ENCODE measurements at regions not wholly inside any gene's neighbourhood (a gene's known extent, or its start where the extent isn't known, plus 50 kb on each side); places are given as distances from the start of the nearest gene placed in this dataset.

DNA sequence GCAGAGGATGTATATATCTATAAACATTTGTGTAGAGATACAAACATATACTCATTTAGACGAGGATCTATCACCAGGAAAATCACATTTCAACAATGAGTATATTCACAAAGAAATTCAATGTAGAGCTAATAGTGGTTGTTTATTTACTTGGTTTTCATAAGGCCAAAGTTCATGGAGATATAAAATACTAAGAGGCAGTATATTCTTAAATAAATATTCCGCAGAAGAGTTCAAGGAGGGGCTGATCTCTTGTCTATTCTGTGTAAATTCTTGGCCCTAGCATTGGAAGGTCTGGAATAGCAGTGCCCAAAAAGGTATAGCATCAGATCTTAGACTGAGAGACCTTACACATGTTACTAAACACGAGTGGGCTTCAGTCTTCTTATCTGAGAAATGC is 122.1 kb downstream of the EDEM1 start:
- DNase-seq, result no peak
- H3K9me3 ChIP-seq, result no peaks in the 10 kb centered on the region
- no peak overlapping the region for H3K4me3 ChIP-seq
- H3K27me3 ChIP-seq (replicated peaks in 1 of 7), result no peaks in the 10 kb centered on the region
- H3K4me1 ChIP-seq, result no peaks in the 10 kb centered on the region
- H3K36me3 ChIP-seq, result no peaks in the 10 kb centered on the region
- TF ChIP-seq, protein P1, sequence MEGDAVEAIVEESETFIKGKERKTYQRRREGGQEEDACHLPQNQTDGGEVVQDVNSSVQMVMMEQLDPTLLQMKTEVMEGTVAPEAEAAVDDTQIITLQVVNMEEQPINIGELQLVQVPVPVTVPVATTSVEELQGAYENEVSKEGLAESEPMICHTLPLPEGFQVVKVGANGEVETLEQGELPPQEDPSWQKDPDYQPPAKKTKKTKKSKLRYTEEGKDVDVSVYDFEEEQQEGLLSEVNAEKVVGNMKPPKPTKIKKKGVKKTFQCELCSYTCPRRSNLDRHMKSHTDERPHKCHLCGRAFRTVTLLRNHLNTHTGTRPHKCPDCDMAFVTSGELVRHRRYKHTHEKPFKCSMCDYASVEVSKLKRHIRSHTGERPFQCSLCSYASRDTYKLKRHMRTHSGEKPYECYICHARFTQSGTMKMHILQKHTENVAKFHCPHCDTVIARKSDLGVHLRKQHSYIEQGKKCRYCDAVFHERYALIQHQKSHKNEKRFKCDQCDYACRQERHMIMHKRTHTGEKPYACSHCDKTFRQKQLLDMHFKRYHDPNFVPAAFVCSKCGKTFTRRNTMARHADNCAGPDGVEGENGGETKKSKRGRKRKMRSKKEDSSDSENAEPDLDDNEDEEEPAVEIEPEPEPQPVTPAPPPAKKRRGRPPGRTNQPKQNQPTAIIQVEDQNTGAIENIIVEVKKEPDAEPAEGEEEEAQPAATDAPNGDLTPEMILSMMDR (IDR thresholded peaks at IDR 0.05 in 8 of 11, conservative IDR thresholded peaks at IDR 0.05 in 3 of 11), result no peak
- TF ChIP-seq POLR2AphosphoS5 (IDR thresholded peaks at IDR 0.05) (no peak), POLR2A (IDR thresholded peaks at IDR 0.05) (no peak)
- intact Hi-C loops (cut with DNase I; ENCODE audit: low total_unique reads), result no loop called here
- WGBS, 5 donors, result 69 to 80% (median 78%) methylated on average over 3 of the region's 3 CpGs
- no peak overlapping the region for H3K27ac ChIP-seq

GRCh38 chr3:5310509-5310908 is 123.0 kb downstream of the EDEM1 start:
- intact Hi-C loops (cut with DNase I; ENCODE audit: low total_unique reads), result no loop called here
- Histone ChIP-seq H3K4me1 (no peaks in the 10 kb centered on the region), H3K27me3 (replicated peaks in 1 of 7) (no peaks in the 10 kb centered on the region), H3K9me3 (no peaks in the 10 kb centered on the region), H3K27ac (no peak overlapping the region), H3K36me3 (no peaks in the 10 kb centered on the region), H3K4me3 (no peak overlapping the region)
- WGBS, 5 donors, result 92 to 99% (median 96%) methylated on average over 5 of the region's 5 CpGs
- no peak for TF ChIP-seq POLR2AphosphoS5 (IDR thresholded peaks at IDR 0.05)
- TF ChIP-seq POLR2A (IDR thresholded peaks at IDR 0.05), result no peak
- TF ChIP-seq, protein P1 (IDR thresholded peaks at IDR 0.05 in 8 of 11, conservative IDR thresholded peaks at IDR 0.05 in 3 of 11), result no peak
- no peak for DNase-seq

- no peak for DNase-seq
- Histone ChIP-seq H3K9me3 (no peaks in the 10 kb centered on the region), H3K4me3 (no peak overlapping the region), H3K36me3 (no peaks in the 10 kb centered on the region), H3K4me1 (no peaks in the 10 kb centered on the region), H3K27ac (no peak overlapping the region), H3K27me3 (replicated peaks in 1 of 7) (no peaks in the 10 kb centered on the region)
- no peak for TF ChIP-seq POLR2AphosphoS5 (IDR thresholded peaks at IDR 0.05)
- no peak for TF ChIP-seq POLR2A (IDR thresholded peaks at IDR 0.05)
- intact Hi-C loops (cut with DNase I; ENCODE audit: low total_unique reads), result no loop called here
- WGBS, 5 donors, result 80 to 93% (median 87%) methylated on average over 3 of the region's 3 CpGs
Measured at GRCh38 chr3:5312290-5312689, 124.8 kb downstream of the EDEM1 start.

- Histone ChIP-seq H3K27me3 (replicated peaks in 1 of 7) (no peaks in the 10 kb centered on the region), H3K27ac (no peak overlapping the region), H3K4me3 (no peak overlapping the region), H3K4me1 (no peaks in the 10 kb centered on the region), H3K9me3 (no peaks in the 10 kb centered on the region), H3K36me3 (no peaks in the 10 kb centered on the region)
- TF ChIP-seq, protein P1 (IDR thresholded peaks at IDR 0.05 in 8 of 11, conservative IDR thresholded peaks at IDR 0.05 in 3 of 11), result no peak
- TF ChIP-seq POLR2AphosphoS5 (IDR thresholded peaks at IDR 0.05) (no peak), POLR2A (IDR thresholded peaks at IDR 0.05) (no peak)
- WGBS, 5 donors, result 87 to 97% (median 91%) methylated on average over 1 of the region's 1 CpG
- intact Hi-C loops (cut with DNase I; ENCODE audit: low total_unique reads), result no loop called here
- no peak for DNase-seq
Measured at GRCh38 chr3:5314897-5315296, 127.4 kb downstream of the EDEM1 start.

GRCh38 chr3:5317557-5317956 is 130.1 kb downstream of the EDEM1 start:
- Histone ChIP-seq H3K36me3 (no peaks in the 10 kb centered on the region), H3K27ac (no peak overlapping the region), H3K27me3 (replicated peaks in 1 of 7) (no peaks in the 10 kb centered on the region), H3K4me3 (no peak overlapping the region), H3K9me3 (no peaks in the 10 kb centered on the region), H3K4me1 (no peaks in the 10 kb centered on the region)
- intact Hi-C loops (cut with DNase I; ENCODE audit: low total_unique reads), result no loop called here
- DNase-seq, result no peak
- 25 to 45% (median 37%) methylated on average over 5 of the region's 5 CpGs for WGBS, 5 donors
- TF ChIP-seq POLR2AphosphoS5 (IDR thresholded peaks at IDR 0.05) (no peak), POLR2A (IDR thresholded peaks at IDR 0.05) (no peak)
- TF ChIP-seq, protein P1 (IDR thresholded peaks at IDR 0.05 in 8 of 11, conservative IDR thresholded peaks at IDR 0.05 in 3 of 11), result no peak

Data from spleen (tissue), 11 donors.